ENCODE measurements at regions not wholly inside any gene's neighbourhood (a gene's known extent, or its start where the extent isn't known, plus 50 kb on each side); places are given as distances from the start of the nearest gene placed in this dataset.

DNA sequence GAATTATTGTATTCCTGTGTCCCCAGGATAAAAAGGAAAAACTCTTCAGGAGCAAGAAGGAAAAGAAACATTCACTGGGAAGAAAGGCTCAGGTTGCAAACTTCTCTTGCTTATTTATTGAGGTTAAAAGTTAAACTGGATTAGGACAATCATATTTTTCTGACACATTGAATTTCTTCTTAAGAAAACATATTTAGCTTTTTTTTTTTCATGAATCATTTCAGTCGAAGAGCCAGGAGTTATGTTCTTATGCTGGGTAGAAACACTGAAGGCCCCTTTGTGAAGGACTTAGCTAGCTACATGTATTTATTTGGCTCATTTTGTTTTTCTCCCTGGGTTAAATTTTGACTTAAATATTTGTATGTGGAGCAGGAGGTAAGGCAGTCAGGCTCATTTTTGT, 434.0 kb downstream of the KLF5 start:
- in situ Hi-C loops (cut with MboI; ENCODE audit: low sequenced_read_pairs), result no loop called here

GRCh38 chr13:73482556-73482955, 423.8 kb downstream of the KLF5 start:
- in situ Hi-C loops (cut with MboI; ENCODE audit: low sequenced_read_pairs), result no loop called here

DNA sequence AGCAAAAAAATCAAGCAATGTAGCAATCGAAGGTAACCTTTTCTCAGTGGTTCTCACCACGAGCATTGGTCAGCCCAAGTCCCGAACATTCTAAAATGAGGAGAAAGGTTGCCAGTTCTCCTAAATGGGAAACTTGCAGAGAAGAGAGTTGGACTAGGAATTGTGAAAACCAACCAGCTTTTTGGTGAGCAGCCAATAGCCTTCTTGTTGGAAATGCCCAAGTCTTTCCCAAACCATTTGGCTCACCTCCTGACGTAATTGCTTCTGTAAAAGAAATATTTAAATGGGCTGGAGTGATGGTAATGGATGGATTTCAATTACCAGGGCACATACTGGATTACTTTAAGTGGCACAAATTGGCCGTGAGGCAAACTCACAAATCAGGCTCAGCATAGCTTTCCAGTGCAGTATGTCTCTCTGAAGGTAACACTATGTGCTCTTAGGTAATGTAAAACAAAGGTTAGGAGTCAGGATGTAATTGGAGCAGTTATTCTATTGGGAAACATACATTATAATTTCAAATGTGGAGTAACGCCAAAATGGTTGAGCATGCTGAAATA, 423.2 kb downstream of the KLF5 start:
- in situ Hi-C loops (cut with MboI; ENCODE audit: low sequenced_read_pairs), result no loop called here

- in situ Hi-C loops (cut with MboI; ENCODE audit: low sequenced_read_pairs), result no loop called here
Measured at GRCh38 chr13:73480779-73481559, 422.2 kb downstream of the KLF5 start.

- in situ Hi-C loops (cut with MboI; ENCODE audit: low sequenced_read_pairs), result no loop called here
Measured at GRCh38 chr13:73479856-73480255, 421.1 kb downstream of the KLF5 start.

GRCh38 chr13:73479351-73479750, 420.5 kb downstream of the KLF5 start:
- in situ Hi-C loops (cut with MboI; ENCODE audit: low sequenced_read_pairs), result no loop called here

DNA sequence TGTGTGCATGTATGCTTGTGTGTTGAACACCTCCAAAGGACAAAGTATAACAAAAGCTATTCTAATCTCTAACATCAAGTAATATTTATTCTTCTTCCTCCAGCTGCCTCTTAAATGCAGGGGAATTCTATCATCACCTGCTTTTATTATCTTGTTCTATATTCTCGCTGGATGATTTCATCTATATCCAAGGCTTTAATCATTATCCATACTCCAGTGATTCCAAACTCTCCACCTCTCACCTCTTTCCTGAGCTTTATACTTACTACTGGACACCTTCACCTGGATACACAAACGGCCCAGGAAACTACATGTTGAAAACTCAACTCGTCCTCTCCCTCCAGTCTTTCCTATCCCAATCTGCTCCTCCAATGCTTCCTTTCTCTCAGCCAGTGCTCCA, 418.6 kb downstream of the KLF5 start:
- in situ Hi-C loops (cut with MboI; ENCODE audit: low sequenced_read_pairs), result no loop called here

DNA sequence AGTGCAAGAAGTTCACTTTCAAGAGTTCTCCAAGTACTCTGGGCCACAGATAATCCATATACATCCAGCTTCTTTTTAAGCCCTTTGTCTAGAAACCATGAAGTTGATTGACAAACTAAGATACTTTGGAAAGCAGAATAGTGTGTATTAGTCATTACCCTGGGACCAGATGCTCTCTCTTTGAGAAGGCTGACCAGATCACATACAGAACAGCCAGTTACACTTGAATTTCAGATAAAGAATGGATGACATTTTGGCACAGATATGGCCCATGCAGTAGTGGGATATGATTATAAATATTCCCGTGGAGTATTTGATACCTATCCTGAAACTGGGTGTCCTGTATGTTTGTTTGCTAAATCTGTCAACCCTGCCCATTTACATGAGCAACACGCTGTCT, 414.2 kb downstream of the KLF5 start:
- in situ Hi-C loops (cut with MboI; ENCODE audit: low sequenced_read_pairs), result no loop called here

DNA sequence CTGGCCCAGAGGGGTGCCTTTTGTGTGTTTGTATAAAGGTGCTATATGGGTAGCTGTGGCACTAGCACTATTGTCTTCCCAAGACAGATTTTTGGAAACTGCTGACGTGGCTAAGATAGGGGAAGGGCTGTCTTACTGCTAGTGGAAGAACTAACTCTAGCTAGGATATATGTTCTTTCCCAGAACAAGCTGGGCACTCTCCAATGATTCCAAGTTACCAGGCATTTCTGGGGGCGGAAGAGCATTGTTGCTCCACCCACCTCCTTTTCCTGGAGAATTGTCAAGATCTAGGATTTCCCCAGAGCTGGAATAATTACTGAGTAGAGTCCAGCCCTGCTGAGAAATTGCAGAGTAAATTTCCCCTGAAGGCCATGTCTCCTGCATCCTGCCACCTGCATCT, 408.3 kb downstream of the KLF5 start:
- in situ Hi-C loops (cut with MboI; ENCODE audit: low sequenced_read_pairs), result no loop called here

DNA sequence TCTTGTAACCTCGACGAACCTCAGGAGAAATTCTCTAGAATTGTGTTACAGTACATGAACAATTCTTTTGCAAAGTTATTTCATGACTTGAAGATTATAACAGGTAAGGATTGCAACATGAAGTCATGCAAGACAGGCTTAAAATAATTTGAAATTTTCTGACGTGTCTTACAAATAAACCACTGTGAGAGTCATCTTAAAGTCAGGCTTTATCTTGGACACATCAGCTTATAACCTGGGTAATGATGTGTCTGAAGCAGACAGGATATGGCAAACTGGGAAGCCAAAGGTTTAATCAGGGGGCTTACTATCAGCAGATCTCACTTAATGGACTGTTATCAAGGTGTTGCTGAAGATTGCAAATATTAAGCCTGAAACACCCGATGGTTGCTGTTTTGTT, 407.8 kb downstream of the KLF5 start:
- in situ Hi-C loops (cut with MboI; ENCODE audit: low sequenced_read_pairs), result no loop called here

DNA sequence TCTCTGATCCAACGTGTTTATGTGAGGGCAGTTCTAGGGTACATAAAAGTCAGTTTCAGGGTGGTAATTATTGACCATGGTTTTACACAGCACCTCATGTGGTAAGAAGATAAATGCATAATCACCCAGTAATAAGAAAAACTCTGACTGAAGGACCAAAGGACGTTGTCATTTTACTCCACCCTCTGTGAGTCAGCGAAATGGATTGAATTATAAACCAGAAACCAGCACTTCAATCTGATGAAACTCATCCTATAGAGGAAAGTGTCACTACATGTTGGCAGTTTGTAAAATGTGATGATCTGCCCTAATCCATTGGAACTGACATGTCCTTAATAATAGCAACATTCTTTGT, 406.8 kb downstream of the KLF5 start:
- in situ Hi-C loops (cut with MboI; ENCODE audit: low sequenced_read_pairs), result no loop called here

- in situ Hi-C loops (cut with MboI; ENCODE audit: low sequenced_read_pairs), result no loop called here
Measured at GRCh38 chr13:73464758-73465616, 406.2 kb downstream of the KLF5 start.

GRCh38 chr13:73462241-73462640, 403.4 kb downstream of the KLF5 start:
- in situ Hi-C loops (cut with MboI; ENCODE audit: low sequenced_read_pairs), result no loop called here

DNA sequence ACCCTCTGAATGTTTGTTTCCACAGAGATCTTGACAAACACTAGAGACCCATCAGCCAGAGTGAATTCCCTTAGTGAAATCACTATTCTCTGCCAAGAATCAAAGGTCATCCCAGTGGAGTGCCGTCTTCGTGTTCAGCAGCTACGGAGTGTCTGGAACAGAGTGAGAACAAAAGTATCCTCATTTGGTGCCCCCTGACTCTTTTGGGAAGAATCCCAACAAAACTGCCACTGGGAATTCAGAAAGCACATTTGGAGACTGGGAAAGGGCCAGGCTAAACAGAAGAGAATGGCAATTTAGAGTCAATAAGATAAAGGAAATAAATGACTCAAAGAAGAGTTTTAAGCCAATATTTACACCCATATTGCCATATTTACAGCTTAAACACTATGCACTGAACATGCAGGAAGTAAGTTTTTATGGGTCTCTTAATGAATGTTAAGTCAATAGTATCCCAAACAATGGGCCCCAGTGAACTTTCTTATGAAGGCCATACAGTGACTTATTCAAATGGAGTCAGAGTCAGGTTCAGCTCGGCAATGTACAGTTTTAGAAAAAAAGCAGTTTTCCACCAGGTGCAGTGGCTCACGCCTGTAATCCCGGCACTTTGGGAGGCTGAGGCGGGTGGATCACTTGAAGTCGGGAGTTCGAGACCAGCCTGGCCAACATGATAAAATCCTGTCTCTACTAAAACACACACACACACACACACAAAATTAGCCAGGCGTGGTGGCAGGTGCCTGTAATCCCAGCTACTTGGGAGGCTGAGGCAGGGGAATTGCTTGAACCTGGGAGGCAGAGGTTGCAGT, 392.6 kb downstream of the KLF5 start:
- in situ Hi-C loops (cut with MboI; ENCODE audit: low sequenced_read_pairs), result no loop called here

GRCh38 chr13:73450583-73450982, 391.8 kb downstream of the KLF5 start:
- in situ Hi-C loops (cut with MboI; ENCODE audit: low sequenced_read_pairs), result no loop called here

GRCh38 chr13:73449252-73449651, 390.4 kb downstream of the KLF5 start:
- in situ Hi-C loops (cut with MboI; ENCODE audit: low sequenced_read_pairs), result no loop called here

DNA sequence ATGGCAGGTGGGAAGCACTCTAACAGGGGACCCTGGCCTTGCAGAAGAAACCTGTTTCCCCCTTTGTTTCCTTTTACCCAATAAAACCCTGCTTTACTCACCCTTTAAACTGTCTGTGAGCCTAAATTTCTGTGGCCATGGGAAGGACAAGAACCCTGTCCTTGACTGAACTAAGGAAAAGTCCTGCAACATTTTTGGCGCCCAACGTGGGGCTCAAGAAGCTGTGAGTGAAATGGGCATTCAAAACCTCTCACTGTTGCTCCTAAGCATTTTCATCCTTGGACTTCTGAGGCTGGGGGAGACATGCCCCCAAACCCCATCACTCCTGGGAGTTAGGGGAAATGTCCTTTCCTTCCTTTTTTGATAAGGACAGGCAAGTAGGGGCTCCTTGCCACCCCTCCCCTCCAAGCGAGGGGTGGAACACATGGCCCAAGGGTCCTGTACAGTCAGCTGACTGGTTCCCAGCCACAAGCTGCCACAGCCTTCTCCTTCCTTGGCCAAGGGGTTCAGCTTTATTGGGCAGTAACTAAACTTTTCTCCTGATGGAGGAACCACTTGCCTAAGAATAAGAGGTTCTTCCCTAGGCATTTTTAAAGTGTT, 381.6 kb downstream of the KLF5 start:
- in situ Hi-C loops (cut with MboI; ENCODE audit: low sequenced_read_pairs), result no loop called here

- in situ Hi-C loops (cut with MboI; ENCODE audit: low sequenced_read_pairs), result no loop called here
Measured at GRCh38 chr13:73433890-73434289, 375.1 kb downstream of the KLF5 start.

- in situ Hi-C loops (cut with MboI; ENCODE audit: low sequenced_read_pairs), result no loop called here
Measured at GRCh38 chr13:73433458-73433857, 374.7 kb downstream of the KLF5 start.

- in situ Hi-C loops (cut with MboI; ENCODE audit: low sequenced_read_pairs), result no loop called here
Measured at GRCh38 chr13:73429701-73430100, 370.9 kb downstream of the KLF5 start.

DNA sequence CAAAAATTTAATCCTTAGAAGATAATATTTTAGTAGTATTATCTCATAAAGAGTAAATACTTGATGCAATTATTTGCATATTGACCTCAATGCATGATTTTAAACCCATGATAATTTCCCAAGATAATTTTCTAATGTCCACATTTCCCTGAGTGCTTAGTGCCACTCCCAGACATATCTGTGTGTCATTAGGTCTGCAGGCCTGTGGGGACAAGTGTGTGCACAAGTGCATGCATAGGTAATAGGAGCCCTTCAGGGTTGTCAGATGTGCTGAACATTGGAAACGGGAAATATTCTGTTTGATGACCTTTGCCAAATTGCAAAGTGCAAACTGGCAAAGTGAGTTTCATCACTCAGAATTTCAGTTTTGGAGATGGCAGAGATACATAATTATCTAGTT, 369.9 kb downstream of the KLF5 start:
- in situ Hi-C loops (cut with MboI; ENCODE audit: low sequenced_read_pairs), result no loop called here

Data from HL-60/S4 (cell line).